ENCODE measurements at regions not wholly inside any gene's neighbourhood (a gene's known extent, or its start where the extent isn't known, plus 50 kb on each side); places are given as distances from the start of the nearest gene placed in this dataset.

- intact Hi-C loops (cut with DNase I): no loop called here
Observed at GRCh38 chr15:92565351-92566125, 90.0 kb downstream of the FAM174B start.

GRCh38 chr15:92561754-92562153 is 93.8 kb downstream of the FAM174B start:
- DNase-seq (ENCODE audit: low spot score): no peak
- intact Hi-C loops (cut with DNase I): no loop called here

More at GRCh38 chr15:92565351-92566125, 90.0 kb downstream of the FAM174B start:
- no peak for DNase-seq (ENCODE audit: low spot score)

- intact Hi-C loops (cut with DNase I): no loop called here
Observed at GRCh38 chr15:92553317-92553716, 102.3 kb downstream of the FAM174B start.

GRCh38 chr15:92545996-92546395 is 109.6 kb downstream of the FAM174B start:
- DNase-seq (ENCODE audit: low spot score): no peak

More at GRCh38 chr15:92553317-92553716, 102.3 kb downstream of the FAM174B start:
- DNase-seq (ENCODE audit: low spot score): no peak

GRCh38 chr15:92541291-92542200 is 114.0 kb downstream of the FAM174B start:
- DNase-seq (ENCODE audit: low spot score): no peak
- intact Hi-C loops (cut with DNase I): no loop called here

More at GRCh38 chr15:92545996-92546395, 109.6 kb downstream of the FAM174B start:
- intact Hi-C loops (cut with DNase I): no loop called here

- intact Hi-C loops (cut with DNase I): loop anchor here in 1 of 2 donors (5.0 kb wide), 1 partner anchor 1274 kb away; no protein-coding TSS in a partner anchor
- DNase-seq (ENCODE audit: low spot score): no peak
Observed at GRCh38 chr15:92538115-92538514, 117.5 kb downstream of the FAM174B start.

GRCh38 chr15:92533298-92533697 is 122.3 kb downstream of the FAM174B start:
- intact Hi-C loops (cut with DNase I): no loop called here
- no peak for DNase-seq (ENCODE audit: low spot score)

- intact Hi-C loops (cut with DNase I): no loop called here
Observed at GRCh38 chr15:92531406-92531805, 124.2 kb downstream of the FAM174B start.

GRCh38 chr15:92528736-92529135 is 126.8 kb downstream of the FAM174B start:
- no peak for DNase-seq (ENCODE audit: low spot score)
- intact Hi-C loops (cut with DNase I): no loop called here

More at GRCh38 chr15:92531406-92531805, 124.2 kb downstream of the FAM174B start:
- DNase-seq (ENCODE audit: low spot score): no peak

- DNase-seq (ENCODE audit: low spot score): no peak
- intact Hi-C loops (cut with DNase I): no loop called here
Observed at GRCh38 chr15:92527197-92527596, 128.4 kb downstream of the FAM174B start.

GRCh38 chr15:92525758-92526245 is 129.8 kb downstream of the FAM174B start:
- no peak for DNase-seq (ENCODE audit: low spot score)
- intact Hi-C loops (cut with DNase I): no loop called here

GRCh38 chr15:92524874-92525565 is 130.6 kb downstream of the FAM174B start:
- intact Hi-C loops (cut with DNase I): loop anchor here in 1 of 2 donors (5.0 kb wide), 1 partner anchor 192 kb away; no protein-coding TSS in a partner anchor

GRCh38 chr15:92524161-92524560 is 130.5 kb downstream of the ST8SIA2 start:
- intact Hi-C loops (cut with DNase I): loop anchor here in 1 of 2 donors (5.0 kb wide), 1 partner anchor 193 kb away; no protein-coding TSS in a partner anchor
- DNase-seq (ENCODE audit: low spot score): no peak

More at GRCh38 chr15:92524874-92525565, 130.6 kb downstream of the FAM174B start:
- DNase-seq (ENCODE audit: low spot score): no peak

- DNase-seq (ENCODE audit: low spot score): no peak
- intact Hi-C loops (cut with DNase I): loop anchor here in 1 of 2 donors (5.0 kb wide), 1 partner anchor 194 kb away; no protein-coding TSS in a partner anchor
Observed at GRCh38 chr15:92523176-92523575, 129.5 kb downstream of the ST8SIA2 start.

- intact Hi-C loops (cut with DNase I): loop anchor here in 1 of 2 donors (5.0 kb wide), 1 partner anchor 196 kb away; no protein-coding TSS in a partner anchor
- DNase-seq (ENCODE audit: low spot score): peak; percentile 88
Observed at GRCh38 chr15:92521624-92522008, 127.9 kb downstream of the ST8SIA2 start.

GRCh38 chr15:92520914-92521623 is 127.4 kb downstream of the ST8SIA2 start:
- no peak for DNase-seq (ENCODE audit: low spot score)
- intact Hi-C loops (cut with DNase I): loop anchor here in 1 of 2 donors (5.0 kb wide), 1 partner anchor 196 kb away; no protein-coding TSS in a partner anchor

- DNase-seq (ENCODE audit: low spot score): no peak
Observed at GRCh38 chr15:92519709-92520108, 126.0 kb downstream of the ST8SIA2 start.

More at GRCh38 chr15:92519709-92520108, 126.0 kb downstream of the ST8SIA2 start:
- intact Hi-C loops (cut with DNase I): loop anchor here (5.0 kb wide), 1 partner anchor 198 kb away; no protein-coding TSS in a partner anchor

Measured in posterior vena cava (tissue), 2 donors.